Mucosa of descending colon (tissue), 3 donors: ENCODE measurements at regions not wholly inside any gene's neighbourhood (a gene's known extent, or its start where the extent isn't known, plus 50 kb on each side); places are given as distances from the start of the nearest gene placed in this dataset.
A peak's percentile ranks its signal among the peaks of the same experiment; 100 is the strongest.

Source experiments
- ATAC-seq: fragments of 200-7000 bp; cut with Tn5 transposase; one replicate; pipeline ENCODE4 v1.9.1; 2020; ENCODE audit warnings: mild to moderate bottlenecking, moderate library complexity
- DNase-seq, 3 donors: peaks; one replicate each; pipeline ENCODE4 v3.0.0-alpha.2; 2020
- H3K36me3 ChIP-seq: fragments of 200-600 bp; one replicate; pipeline ENCODE4 v1.8.0; 2021; ENCODE audit warnings: low read depth, mild to moderate bottlenecking
- H3K4me1 ChIP-seq: fragments of 200-600 bp; one replicate; pipeline ENCODE4 v1.8.0; 2021; ENCODE audit warnings: low read depth, mild to moderate bottlenecking
- H3K4me3 ChIP-seq: fragments of 200-600 bp; one replicate; pipeline ENCODE4 v1.8.0; 2021; ENCODE audit warnings: mild to moderate bottlenecking
- H3K9me3 ChIP-seq: fragments of 200-600 bp; one replicate; pipeline ENCODE4 v1.8.0; 2021; ENCODE audit warnings: mild to moderate bottlenecking
- intact Hi-C, 2 donors: fragments of 100-400 bp; cut with DNase I in 1 of 2; cut with micrococcal nuclease in 1 of 2; formaldehyde crosslinking; loops; one replicate each; pipeline versions ENCODE4 v1.11.0 to v1.11.1; 2022; cut with DNase I, micrococcal nuclease
- TF ChIP-seq, protein P1 (sequence below): fragments of 200-600 bp; IDR thresholded peaks from one replicate; pipeline ENCODE4 v1.8.0; 2022; ENCODE audit warnings: antibody characterized with exemption, mild to moderate bottlenecking
- donor health status: DM: no; HTN: no; CAD: no; lungs with moderate emphysema.
- donor health status: DM: no; HTN: no; CAD: no.
- donor health status: DM: no; HTN: yes; CAD: no.

DNA sequence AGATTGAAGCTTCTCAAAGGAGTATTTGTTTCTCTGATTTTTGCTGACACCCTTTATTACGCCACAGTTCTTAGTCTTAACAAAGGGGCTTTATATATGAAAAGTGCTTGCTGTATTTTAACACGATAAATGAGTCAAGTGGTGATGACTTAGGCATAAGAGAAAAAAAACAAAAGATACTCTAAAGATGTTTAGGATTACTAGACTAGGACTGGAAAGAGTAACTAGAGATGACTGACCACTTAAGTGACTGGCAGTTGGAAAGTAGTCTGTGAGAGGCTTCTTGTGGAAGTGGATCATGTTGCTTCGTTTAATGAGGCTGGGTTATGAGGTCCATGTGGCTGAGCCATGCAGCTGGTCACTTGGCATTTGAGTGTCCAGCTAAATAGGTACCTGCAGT, 69.4 kb upstream of the ACTBL2 start:
- TF ChIP-seq, protein P1, sequence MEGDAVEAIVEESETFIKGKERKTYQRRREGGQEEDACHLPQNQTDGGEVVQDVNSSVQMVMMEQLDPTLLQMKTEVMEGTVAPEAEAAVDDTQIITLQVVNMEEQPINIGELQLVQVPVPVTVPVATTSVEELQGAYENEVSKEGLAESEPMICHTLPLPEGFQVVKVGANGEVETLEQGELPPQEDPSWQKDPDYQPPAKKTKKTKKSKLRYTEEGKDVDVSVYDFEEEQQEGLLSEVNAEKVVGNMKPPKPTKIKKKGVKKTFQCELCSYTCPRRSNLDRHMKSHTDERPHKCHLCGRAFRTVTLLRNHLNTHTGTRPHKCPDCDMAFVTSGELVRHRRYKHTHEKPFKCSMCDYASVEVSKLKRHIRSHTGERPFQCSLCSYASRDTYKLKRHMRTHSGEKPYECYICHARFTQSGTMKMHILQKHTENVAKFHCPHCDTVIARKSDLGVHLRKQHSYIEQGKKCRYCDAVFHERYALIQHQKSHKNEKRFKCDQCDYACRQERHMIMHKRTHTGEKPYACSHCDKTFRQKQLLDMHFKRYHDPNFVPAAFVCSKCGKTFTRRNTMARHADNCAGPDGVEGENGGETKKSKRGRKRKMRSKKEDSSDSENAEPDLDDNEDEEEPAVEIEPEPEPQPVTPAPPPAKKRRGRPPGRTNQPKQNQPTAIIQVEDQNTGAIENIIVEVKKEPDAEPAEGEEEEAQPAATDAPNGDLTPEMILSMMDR = no peak
- Histone ChIP-seq H3K4me1 (no peaks in the 10 kb centered on the region), H3K4me3 (no peak overlapping the region), H3K9me3 (no peaks in the 10 kb centered on the region), H3K36me3 (no peaks in the 10 kb centered on the region)
- intact Hi-C loops = no loop called here
- no peak for DNase-seq
- no peak for ATAC-seq

DNA sequence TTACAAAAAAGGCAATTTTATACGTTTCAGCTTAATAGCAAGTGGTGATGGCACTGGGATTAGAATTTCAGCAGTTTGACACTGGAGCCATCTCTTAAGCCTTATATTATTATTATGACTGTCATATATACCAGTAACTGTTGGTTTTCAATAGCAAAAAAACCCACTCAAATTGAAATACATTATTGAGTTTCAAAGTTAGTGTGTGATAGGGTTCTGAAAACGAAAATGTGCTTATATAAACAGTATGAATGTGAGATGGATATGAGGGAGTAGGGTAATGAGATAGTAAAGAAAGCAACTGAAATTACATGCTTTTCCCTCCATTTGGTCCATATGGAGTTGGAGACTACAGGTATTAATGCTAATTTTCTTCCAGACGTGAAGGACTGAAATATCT, 68.6 kb upstream of the ACTBL2 start:
- no peaks in the 10 kb centered on the region for H3K4me1 ChIP-seq
- intact Hi-C loops = no loop called here
- no peaks in the 10 kb centered on the region for H3K9me3 ChIP-seq
- no peaks in the 10 kb centered on the region for H3K36me3 ChIP-seq
- DNase-seq (no peak), ATAC-seq (no peak)
- no peak overlapping the region for H3K4me3 ChIP-seq
- TF ChIP-seq, protein P1 = no peak

DNA sequence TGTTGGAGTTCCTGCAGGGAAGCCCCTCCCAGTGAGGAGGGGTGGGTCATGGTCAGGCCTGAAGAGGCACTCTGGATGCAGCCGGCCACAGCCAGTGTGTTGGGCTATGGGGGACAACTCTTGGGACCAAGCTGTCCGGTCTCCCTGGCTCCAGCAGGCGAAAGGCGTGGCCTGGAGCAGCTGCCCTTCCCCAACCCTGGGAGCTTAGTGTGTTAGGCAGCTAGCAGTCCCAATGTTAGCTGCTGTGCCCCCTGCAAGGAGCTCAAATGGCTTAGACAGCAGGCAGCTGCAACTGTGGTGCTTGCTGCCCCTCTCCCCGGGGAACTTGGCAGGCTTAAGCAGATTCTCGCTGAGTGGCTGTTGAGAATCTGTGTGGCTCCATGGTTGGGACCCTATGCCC, 67.5 kb upstream of the ACTBL2 start:
- DNase-seq (peak in 1 of 3 donors; percentile 25), ATAC-seq (no peak)
- Histone ChIP-seq H3K4me3 (no peak overlapping the region), H3K9me3 (no peaks in the 10 kb centered on the region), H3K36me3 (no peaks in the 10 kb centered on the region), H3K4me1 (no peaks in the 10 kb centered on the region)
- TF ChIP-seq, protein P1 = no peak
- intact Hi-C loops = no loop called here

DNA sequence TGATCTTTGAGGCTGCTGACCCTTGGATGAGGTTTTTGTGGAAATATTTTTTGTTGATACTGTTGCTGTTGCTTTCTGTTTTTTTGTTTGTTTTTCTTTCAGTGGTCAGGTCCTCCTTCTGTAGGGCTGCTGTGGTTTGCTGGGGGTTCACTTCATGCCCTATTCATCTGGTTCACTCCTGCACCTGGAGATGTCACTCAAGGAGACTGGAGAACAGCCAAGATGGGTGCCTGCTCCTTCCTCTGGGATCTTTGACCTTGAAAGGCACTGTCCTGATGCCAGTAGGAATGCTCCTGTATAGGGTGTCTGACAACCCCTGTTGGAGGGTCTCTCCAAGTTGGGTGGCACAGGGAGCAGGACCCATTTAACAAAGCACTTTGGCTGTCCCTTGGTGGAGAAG, 67.0 kb upstream of the ACTBL2 start:
- TF ChIP-seq, protein P1 = no peak
- Histone ChIP-seq H3K4me1 (no peaks in the 10 kb centered on the region), H3K4me3 (no peak overlapping the region), H3K36me3 (no peaks in the 10 kb centered on the region), H3K9me3 (no peaks in the 10 kb centered on the region)
- ATAC-seq (no peak), DNase-seq (no peak)
- intact Hi-C loops = no loop called here

DNA sequence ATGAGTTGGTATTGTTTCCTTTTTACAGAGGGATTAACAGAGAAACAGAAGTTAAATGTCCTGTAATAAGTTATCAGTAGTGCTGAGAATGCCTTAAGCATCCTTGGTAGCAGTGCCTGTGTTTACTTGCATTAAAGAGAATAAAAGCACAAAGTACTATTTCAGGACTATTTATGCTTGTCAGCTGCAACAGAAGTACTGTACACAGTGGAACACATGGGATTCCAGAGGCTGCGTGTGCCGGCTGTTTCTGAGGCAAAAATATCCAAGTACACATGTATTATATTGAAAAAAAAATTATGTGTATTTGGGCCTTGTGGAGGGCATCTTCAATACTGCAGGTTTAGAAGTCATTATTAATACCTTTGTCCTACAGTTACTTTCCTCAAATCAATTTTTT, 58.2 kb upstream of the ACTBL2 start:
- TF ChIP-seq, protein P1 = no peak
- intact Hi-C loops = no loop called here
- Histone ChIP-seq H3K9me3 (no peaks in the 10 kb centered on the region), H3K4me1 (no peaks in the 10 kb centered on the region), H3K4me3 (no peak overlapping the region), H3K36me3 (no peaks in the 10 kb centered on the region)
- ATAC-seq = no peak
- DNase-seq = no peak

DNA sequence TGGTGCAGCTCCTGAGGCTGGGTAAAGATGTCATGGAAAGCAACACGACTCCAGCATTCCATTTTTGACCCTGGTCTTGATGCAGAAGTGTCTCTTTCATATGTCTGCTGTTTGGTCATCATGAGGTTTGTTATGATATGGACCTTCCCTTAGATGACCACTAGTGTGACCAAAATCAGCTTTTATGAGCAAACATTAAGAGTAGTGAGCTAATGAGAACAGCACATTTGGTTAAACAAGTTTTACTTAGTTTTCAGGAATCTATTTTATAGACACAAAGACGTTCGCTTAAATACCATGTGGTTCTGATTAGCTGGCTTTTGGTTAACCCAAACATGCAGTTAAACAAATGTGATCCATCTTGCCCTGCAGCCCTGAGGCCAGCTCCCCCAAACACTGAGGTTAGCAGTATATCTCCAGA, 56.7 kb upstream of the ACTBL2 start:
- no peaks in the 10 kb centered on the region for H3K36me3 ChIP-seq
- no peaks in the 10 kb centered on the region for H3K4me1 ChIP-seq
- no peaks in the 10 kb centered on the region for H3K9me3 ChIP-seq
- DNase-seq (no peak), ATAC-seq (no peak)
- no peak overlapping the region for H3K4me3 ChIP-seq
- intact Hi-C loops = no loop called here
- TF ChIP-seq, protein P1 = no peak
